Activated naive CD8-positive, alpha-beta T cell treated with anti-CD3 and anti-CD28 coated beads for 36 hours (primary cell): ENCODE measurements at regions not wholly inside any gene's neighbourhood (a gene's known extent, or its start where the extent isn't known, plus 50 kb on each side); places are given as distances from the start of the nearest gene placed in this dataset.
"Not testable (repeated sequence)": the region's sequence is repeated elsewhere in the genome, so short reads cannot be mapped to it uniquely, and the experiment has no call there.

Experiments used
- DNase-seq: peaks from one replicate; pipeline ENCODE4 v3.0.0; 2021
- H3K27ac Mint-ChIP-seq: one replicate; pipeline ENCODE4 v1.8.0; 2022; ENCODE audit warnings: mild to moderate bottlenecking, moderate library complexity, mixed read lengths
- H3K27me3 Mint-ChIP-seq: one replicate; pipeline ENCODE4 v1.8.0; 2022; ENCODE audit warnings: mild to moderate bottlenecking, mixed read lengths
- H3K36me3 Mint-ChIP-seq: one replicate; pipeline ENCODE4 v1.8.0; 2021; ENCODE audit warnings: mild to moderate bottlenecking, mixed read lengths
- H3K4me1 Mint-ChIP-seq: one replicate; pipeline ENCODE4 v1.8.0; 2021; ENCODE audit warnings: mixed read lengths
- H3K4me3 Mint-ChIP-seq: one replicate; pipeline ENCODE4 v1.8.0; 2022; ENCODE audit warnings: mild to moderate bottlenecking, moderate library complexity, mixed read lengths
- H3K9me3 Mint-ChIP-seq: one replicate; pipeline ENCODE4 v1.8.0; 2022; ENCODE audit warnings: mixed read lengths

DNA sequence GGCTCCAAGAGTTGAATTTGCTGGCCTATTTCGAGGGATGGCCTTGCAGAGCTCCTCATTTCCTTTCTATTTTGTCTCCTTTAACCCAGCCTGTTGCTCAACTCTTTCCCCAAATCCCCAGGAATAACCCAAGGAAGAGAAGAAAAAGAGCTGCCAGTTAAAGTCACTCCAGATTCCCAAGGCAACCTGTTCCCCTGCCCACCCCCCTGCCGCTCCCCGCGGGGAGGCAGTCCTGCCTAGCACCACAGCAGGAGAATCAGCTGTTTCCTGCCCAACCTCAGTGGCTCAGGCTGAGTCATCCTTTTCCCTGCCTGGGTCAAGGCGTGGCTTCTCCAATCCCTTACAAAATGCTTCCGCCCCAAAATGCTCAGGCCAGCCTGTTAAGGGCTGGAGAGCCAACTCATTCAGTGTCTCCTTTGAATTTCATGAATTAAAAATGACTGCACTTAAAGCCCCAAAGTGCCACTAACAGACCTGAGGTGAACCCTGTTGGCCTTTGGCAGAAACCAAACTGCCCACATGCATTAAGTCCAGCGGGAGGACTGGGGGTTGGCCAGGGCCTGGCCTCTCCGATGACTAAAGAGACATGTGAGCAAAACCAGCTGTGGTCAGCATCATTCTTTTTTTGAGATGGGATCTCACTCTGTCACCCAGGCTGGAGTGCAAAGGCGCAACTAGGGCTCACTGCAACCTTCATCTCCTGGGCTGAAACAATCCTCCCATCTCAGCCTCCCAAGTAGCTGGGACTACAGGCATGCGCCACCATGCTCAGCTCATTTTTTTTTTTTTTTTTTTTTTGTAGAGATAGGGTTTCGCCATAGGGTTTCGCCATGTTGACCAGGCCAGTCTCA lies 83.2 kb upstream of the KIF5B start:
- H3K36me3 Mint-ChIP-seq: no peaks in the 10 kb centered on the region
- no peaks in the 10 kb centered on the region for H3K4me1 Mint-ChIP-seq
- no peaks in the 10 kb centered on the region for H3K27me3 Mint-ChIP-seq
- no peak overlapping the region for H3K27ac Mint-ChIP-seq
- H3K4me3 Mint-ChIP-seq: no peak overlapping the region
- no peaks in the 10 kb centered on the region for H3K9me3 Mint-ChIP-seq
- no peak for DNase-seq

DNA sequence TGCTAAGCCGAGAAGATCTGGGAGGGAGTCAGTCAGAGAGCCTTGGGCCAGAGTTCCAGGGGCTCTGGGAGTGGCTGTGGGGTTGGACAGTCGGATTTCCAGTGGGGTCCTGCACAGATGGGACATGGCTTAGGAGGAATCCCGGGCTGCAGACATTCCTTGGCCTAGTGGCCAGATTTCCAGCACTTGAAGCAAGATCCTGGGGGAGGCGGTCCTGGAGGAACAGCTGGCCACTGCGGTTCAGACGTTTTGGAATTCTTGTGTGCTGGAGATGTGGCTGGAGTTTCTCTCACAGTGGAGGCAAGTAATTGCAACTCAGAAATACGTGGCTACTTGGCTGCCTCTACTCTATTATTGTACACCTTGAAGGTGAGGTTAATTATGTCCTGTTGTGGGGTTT lies 80.7 kb upstream of the KIF5B start:
- not testable (repeated sequence) for H3K4me1 Mint-ChIP-seq, H3K9me3 Mint-ChIP-seq, H3K27ac Mint-ChIP-seq, DNase-seq, H3K4me3 Mint-ChIP-seq, H3K27me3 Mint-ChIP-seq, H3K36me3 Mint-ChIP-seq

DNA sequence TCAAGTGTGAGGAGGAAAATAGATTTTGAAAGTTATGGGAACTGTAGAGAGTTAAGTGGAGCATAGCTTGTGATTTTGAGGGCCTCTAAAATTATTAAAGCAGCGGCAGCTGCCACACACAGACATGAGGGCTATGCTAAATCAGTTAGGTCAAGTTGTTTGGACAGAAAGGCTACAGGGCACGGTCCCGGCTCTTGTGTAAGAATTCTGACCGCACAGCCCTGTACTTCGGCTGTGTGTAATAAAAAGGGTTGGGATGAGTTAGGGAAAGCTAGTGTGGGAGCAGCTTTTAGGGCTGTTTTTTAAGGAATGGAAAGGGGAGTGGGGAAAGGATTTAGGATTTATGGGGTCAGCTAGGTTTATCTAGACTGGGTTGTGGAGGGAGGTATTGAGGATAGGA lies 79.6 kb upstream of the KIF5B start:
- not testable (repeated sequence) for H3K9me3 Mint-ChIP-seq, H3K27ac Mint-ChIP-seq, H3K36me3 Mint-ChIP-seq, H3K27me3 Mint-ChIP-seq, DNase-seq, H3K4me3 Mint-ChIP-seq, H3K4me1 Mint-ChIP-seq

DNA sequence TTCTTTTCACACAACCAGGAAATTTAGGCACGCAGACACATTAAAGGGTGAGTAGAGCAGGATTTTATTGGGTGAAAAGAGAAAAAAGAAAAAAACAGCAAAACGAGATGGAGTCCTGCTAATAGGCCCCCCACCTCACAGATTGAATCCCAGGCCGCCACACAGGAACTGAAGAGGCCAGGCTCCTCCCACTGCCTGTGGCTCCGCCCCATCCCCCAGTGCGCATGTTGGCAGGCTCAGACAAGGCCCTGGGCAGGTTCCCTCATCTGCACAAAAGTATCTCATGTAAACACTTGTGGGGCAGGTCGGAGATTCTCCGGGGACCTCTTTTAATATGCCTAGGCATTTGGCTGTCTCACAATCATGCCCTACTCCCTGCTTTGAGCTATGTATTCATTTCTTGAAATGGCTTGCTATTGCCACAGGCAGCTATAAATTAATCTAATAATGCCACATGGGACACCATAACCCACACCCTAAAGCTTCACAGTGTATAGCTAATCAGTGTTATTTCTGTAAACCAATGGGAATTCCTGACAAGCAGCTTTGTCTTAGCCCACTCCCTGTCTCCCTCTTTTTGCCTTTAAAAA lies 76.2 kb upstream of the KIF5B start:
- no peak overlapping the region for H3K27ac Mint-ChIP-seq
- DNase-seq: no peak
- H3K4me3 Mint-ChIP-seq: no peak overlapping the region
- no peaks in the 10 kb centered on the region for H3K9me3 Mint-ChIP-seq
- H3K36me3 Mint-ChIP-seq: no peaks in the 10 kb centered on the region
- H3K4me1 Mint-ChIP-seq: peaks cover 5% of the 10 kb centered on the region
- no peaks in the 10 kb centered on the region for H3K27me3 Mint-ChIP-seq

DNA sequence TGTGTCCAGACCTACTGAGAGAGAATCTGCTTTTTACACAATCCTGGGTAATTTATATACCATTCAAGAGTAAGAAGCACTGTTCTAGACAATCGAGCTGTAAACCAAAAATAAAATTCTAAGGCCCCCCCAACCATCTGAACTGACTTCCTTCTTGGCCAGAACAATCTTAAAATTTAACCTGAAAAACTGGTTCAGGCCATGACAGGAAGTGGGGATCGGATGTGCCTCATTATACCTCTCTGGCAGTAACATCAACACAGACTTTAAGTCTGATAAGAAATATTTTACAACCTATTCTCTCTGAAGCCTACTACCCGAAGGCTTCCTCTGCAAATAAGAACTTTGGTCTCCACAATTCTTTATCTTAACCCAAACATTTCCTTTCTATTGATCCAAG lies 75.2 kb upstream of the KIF5B start:
- H3K4me1 Mint-ChIP-seq: peaks cover 5% of the 10 kb centered on the region
- no peaks in the 10 kb centered on the region for H3K9me3 Mint-ChIP-seq
- H3K4me3 Mint-ChIP-seq: no peak overlapping the region
- no peaks in the 10 kb centered on the region for H3K27me3 Mint-ChIP-seq
- no peak overlapping the region for H3K27ac Mint-ChIP-seq
- no peak for DNase-seq
- H3K36me3 Mint-ChIP-seq: no peaks in the 10 kb centered on the region

DNA sequence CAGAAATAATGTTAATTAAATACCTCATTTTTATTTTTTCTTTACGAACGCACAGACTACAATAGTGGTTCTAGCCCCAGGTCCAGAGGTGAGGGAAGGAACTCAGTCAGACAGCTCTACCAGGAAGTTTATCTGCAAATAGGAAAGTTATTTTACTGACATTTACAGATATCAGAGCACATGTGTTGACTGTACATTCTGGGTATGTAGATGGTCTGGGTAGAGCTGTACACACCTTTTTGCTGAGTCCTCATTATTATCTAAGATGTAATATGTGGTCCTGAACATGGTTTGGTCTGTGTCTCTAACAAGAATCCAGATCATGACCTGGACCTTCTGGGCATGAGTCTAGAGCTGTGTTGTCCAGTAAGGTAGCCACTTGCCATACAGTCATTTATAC lies 74.6 kb upstream of the KIF5B start:
- Mint-ChIP-seq H3K36me3 (no peaks in the 10 kb centered on the region), H3K27me3 (no peaks in the 10 kb centered on the region), H3K4me3 (no peak overlapping the region), H3K4me1 (peaks cover 5% of the 10 kb centered on the region), H3K27ac (no peak overlapping the region), H3K9me3 (no peaks in the 10 kb centered on the region)
- DNase-seq: no peak

DNA sequence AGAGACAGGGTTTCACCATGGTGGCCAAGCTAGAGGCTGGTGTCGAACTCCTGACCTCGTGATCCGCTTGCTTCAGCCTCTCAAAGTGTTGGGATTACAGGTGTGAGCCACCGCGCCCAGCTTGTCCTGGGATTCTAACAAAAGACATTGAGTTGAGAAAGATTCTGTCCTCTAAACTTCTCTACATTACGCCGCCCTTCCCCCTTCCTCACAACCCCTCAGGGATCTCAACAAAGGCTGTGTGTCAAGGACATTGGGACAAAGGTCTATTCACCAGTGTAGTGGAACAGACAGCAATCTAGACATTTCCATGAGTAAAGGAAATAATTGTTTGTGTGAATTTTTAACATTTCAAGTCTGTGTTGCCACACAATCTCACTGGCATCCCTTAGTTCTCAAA lies 68.8 kb upstream of the KIF5B start:
- Mint-ChIP-seq H3K27ac (no peak overlapping the region), H3K4me1 (no peaks in the 10 kb centered on the region), H3K9me3 (peaks cover 7% of the 10 kb centered on the region), H3K4me3 (no peak overlapping the region), H3K27me3 (no peaks in the 10 kb centered on the region), H3K36me3 (peaks cover 6% of the 10 kb centered on the region)
- DNase-seq: no peak

DNA sequence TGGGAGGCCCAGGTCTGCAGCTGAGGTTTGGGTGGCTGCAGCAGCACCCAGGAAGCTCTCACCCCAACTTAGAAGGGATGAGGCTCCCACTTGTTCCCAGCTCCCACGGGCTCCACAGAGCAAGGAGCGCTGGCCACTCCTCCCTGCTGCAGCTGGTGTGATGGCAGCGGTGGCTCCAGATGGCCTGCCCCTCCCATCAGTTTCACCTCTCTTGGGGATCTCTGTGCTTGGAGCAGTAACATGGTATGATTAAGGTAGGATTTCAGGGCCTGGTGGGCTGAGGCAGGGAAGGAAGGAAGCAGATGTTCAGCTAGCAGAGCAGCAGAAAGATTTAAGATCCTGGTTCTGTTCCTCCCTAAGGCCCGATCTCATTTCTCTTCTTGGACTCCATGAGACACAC lies 66.8 kb upstream of the KIF5B start:
- Mint-ChIP-seq H3K4me3 (no peak overlapping the region), H3K9me3 (peaks cover 7% of the 10 kb centered on the region), H3K27ac (no peak overlapping the region), H3K4me1 (no peaks in the 10 kb centered on the region), H3K27me3 (no peaks in the 10 kb centered on the region), H3K36me3 (peaks cover 6% of the 10 kb centered on the region)
- DNase-seq: no peak

DNA sequence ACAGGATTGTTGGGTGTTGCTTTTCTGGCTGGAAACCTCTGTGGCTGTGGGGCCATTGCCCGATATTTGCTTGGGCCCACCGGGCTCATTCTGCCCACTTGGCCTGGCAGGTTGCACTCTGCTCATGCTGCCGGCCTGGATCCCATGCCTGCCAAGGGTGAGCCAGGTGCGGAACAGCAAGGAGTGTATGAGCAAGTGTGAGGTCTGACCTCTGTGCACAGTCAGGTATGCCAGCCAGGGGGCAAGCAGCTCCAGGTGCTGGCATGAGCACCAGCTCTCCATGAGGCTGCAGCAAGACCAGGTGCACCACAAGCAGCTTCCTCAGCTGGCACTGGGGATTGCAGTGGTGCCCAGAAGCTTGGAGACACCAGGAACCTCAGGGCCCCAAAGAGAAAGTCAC lies 65.4 kb upstream of the KIF5B start:
- no peak for DNase-seq
- peaks cover 7% of the 10 kb centered on the region for H3K9me3 Mint-ChIP-seq
- H3K4me1 Mint-ChIP-seq: no peaks in the 10 kb centered on the region
- H3K27ac Mint-ChIP-seq: no peak overlapping the region
- H3K4me3 Mint-ChIP-seq: no peak overlapping the region
- no peaks in the 10 kb centered on the region for H3K27me3 Mint-ChIP-seq
- H3K36me3 Mint-ChIP-seq: peaks cover 6% of the 10 kb centered on the region

DNA sequence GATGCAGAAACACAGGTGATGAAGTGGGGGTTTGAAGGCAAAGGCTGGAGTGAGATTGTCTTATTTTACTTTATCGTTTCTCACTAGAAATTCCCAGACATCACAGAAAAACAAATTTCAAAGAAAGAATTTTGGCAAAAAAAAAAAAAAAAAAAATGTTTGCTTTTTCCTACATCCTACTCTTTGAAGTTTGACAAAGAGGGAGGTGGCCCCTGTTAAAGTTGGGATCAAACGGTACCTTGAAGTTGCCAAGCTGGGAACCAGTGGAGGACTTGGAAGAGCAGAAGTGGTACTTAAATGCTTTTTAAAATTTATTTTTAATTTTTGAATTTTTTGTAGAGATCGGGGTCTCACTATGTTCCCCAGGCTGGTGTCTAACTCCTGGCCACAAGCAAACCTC lies 63.9 kb upstream of the KIF5B start:
- H3K9me3 Mint-ChIP-seq: peaks cover 7% of the 10 kb centered on the region
- H3K27ac Mint-ChIP-seq: no peak overlapping the region
- no peak overlapping the region for H3K4me3 Mint-ChIP-seq
- H3K4me1 Mint-ChIP-seq: no peaks in the 10 kb centered on the region
- H3K27me3 Mint-ChIP-seq: peaks cover 7% of the 10 kb centered on the region
- no peak for DNase-seq
- peaks cover 6% of the 10 kb centered on the region for H3K36me3 Mint-ChIP-seq

DNA sequence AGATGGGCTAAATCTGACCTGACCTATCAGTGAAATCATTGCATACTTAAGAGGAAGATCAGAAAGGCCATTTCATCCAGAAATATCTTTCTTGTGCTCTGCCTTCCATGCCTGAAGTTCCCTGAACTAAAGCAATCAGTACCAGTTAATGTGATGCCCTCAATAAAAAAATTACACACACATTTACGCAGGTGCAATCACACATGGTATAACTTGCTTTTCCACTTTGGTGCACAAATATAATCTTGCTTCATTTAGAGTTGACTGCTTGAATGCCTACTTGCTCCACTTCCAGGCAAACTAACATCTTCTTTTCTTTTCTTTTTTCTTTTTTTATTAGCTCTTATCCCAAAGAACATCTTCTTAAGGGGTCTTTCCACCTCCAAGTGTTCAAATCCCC lies 58.3 kb upstream of the KIF5B start:
- Mint-ChIP-seq H3K9me3 (no peaks in the 10 kb centered on the region), H3K4me3 (no peak overlapping the region), H3K27ac (no peak overlapping the region), H3K4me1 (no peaks in the 10 kb centered on the region), H3K36me3 (no peaks in the 10 kb centered on the region), H3K27me3 (peaks cover 7% of the 10 kb centered on the region)
- no peak for DNase-seq

DNA sequence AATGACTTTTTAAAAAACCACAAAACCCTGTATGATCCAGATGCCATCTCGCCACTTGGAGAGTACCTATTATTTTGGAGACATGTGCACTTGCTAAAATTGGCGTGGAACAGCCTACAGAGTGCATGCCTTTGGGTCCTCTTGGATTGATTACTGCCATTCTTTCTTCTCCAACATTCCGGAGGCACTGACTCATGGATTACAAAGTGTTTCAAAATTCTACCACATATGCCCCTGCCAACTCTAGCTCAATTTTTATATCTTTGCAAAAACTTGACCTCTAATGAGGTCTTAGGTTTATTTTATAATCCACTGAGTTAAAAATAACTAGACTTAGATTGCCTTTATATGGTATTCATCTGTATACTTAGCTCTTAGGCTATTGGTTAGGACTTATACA lies 55.8 kb upstream of the KIF5B start:
- no peak overlapping the region for H3K4me3 Mint-ChIP-seq
- DNase-seq: no peak
- no peak overlapping the region for H3K27ac Mint-ChIP-seq
- no peaks in the 10 kb centered on the region for H3K4me1 Mint-ChIP-seq
- no peaks in the 10 kb centered on the region for H3K36me3 Mint-ChIP-seq
- H3K27me3 Mint-ChIP-seq: peaks cover 7% of the 10 kb centered on the region
- H3K9me3 Mint-ChIP-seq: no peaks in the 10 kb centered on the region

DNA sequence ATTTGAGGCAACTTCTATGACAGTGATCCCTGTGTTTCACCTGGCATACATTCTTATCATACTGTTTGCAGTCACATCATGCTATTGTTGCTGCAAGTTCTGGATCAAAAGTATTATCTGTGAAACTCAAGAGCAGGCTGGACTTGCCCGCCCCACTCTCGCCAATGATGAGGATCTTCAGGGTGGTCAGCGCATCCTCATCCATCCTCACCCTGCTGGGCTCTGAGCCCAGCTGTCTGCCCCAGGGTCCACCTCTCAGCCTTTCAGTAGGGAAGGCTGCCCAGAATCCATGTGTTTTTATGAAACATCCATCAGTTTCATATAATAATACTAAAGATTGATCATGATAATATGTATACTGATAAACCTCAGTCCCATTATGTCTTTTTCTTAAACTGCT lies 55.4 kb upstream of the KIF5B start:
- no peak for DNase-seq
- Mint-ChIP-seq H3K27me3 (peaks cover 7% of the 10 kb centered on the region), H3K36me3 (no peaks in the 10 kb centered on the region), H3K9me3 (no peaks in the 10 kb centered on the region), H3K4me3 (no peak overlapping the region), H3K27ac (no peak overlapping the region), H3K4me1 (no peaks in the 10 kb centered on the region)

DNA sequence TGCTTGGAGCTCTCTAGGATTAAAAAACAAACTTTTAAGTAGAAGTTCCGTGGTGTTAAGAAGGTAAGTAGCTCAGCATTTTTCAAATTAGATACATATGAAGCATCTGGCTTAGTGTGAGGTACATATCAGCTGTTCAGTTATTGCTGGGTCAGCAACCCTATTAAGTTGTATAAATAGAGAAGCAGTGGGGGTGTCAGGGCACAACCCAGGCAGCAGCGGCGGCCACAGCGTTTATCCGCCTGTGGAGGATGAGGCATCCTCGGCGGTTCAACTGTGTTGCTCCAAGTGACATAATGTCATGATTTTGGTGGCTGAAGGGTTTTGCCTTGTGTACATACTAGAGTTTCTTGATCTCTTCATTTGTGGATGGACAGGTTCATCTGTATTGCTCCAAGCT lies 54.6 kb upstream of the KIF5B start:
- H3K27ac Mint-ChIP-seq: no peak overlapping the region
- DNase-seq: no peak
- no peak overlapping the region for H3K4me3 Mint-ChIP-seq
- no peaks in the 10 kb centered on the region for H3K4me1 Mint-ChIP-seq
- no peaks in the 10 kb centered on the region for H3K36me3 Mint-ChIP-seq
- H3K27me3 Mint-ChIP-seq: peaks cover 4% of the 10 kb centered on the region
- no peaks in the 10 kb centered on the region for H3K9me3 Mint-ChIP-seq

DNA sequence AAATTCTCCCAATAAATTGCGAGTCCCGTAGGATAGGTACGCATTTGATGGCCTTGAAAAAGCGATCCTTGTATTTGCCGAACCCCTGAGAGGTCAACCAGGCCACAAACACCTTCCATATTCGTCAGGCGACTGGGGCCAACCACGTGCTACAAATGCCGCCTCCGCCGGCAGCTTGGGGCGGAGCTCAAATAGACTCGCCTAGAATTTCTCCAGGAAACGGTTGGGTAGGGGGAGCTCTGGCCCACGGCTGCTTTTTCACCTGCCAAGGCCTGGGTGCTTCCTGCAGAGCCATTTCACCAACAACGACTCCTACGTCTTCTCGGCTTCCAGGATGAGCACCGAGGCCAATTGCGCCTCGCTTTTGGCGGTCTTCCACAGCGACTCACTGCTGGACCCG lies 53.4 kb upstream of the KIF5B start:
- no peaks in the 10 kb centered on the region for H3K4me1 Mint-ChIP-seq
- H3K4me3 Mint-ChIP-seq: no peak overlapping the region
- no peaks in the 10 kb centered on the region for H3K9me3 Mint-ChIP-seq
- H3K27ac Mint-ChIP-seq: no peak overlapping the region
- DNase-seq: no peak
- H3K27me3 Mint-ChIP-seq: no peaks in the 10 kb centered on the region
- no peaks in the 10 kb centered on the region for H3K36me3 Mint-ChIP-seq
